K562 (cell line): ENCODE measurements at regions not wholly inside any gene's neighbourhood (a gene's known extent, or its start where the extent isn't known, plus 50 kb on each side); places are given as distances from the start of the nearest gene placed in this dataset.

Source experiments
- ATAC-seq: fragments of 200-7000 bp; cut with Tn5 transposase; 3 replicates; pipeline ENCODE4 v1.9.1; 2020; ENCODE audit warnings: moderate library complexity
- BruUV-seq: library from RNA; stranded (reverse); fragments of 400-500 nt; replicated peaks from 2 replicates; lab custom pipeline; 2021; lab: Mats Ljungman, UMichigan
- CTCF ChIA-PET: fragments of 300-600 bp; formaldehyde crosslinking; extraction: SDS; loops from one replicate; lab custom pipeline; 2021; ENCODE audit warnings: low intra/inter-chr PET ratio; lab: Yijun Ruan, JAX
- POLR2A ChIA-PET: fragments of 300-600, 350-650 bp; sonication (Branson Sonifier 250); formaldehyde crosslinking; extraction: SDS; loops from one replicate; lab custom pipeline; 2021; ENCODE audit warnings: antibody characterized with exemption, inconsistent platforms; lab: Yijun Ruan, JAX
- DNase-seq, 4 experiments: peaks; one replicate each; pipeline versions ENCODE4 v3.0.0 to v3.0.0-alpha.2; 2011 to 2018; ENCODE audit warnings: low spot score in 3 of 4, mixed read lengths in 3 of 4; ENCODE audit errors: extremely low read depth in 1 of 4
- FAIRE-seq: peaks from 2 replicates; lab custom pipeline; 2011; peaks lifted over from hg19 to GRCh38; lab: Jason Lieb, UNC
- H2AFZ ChIP-seq: 2 replicates; pipeline ENCODE4 v1.6.0; 2011; ENCODE audit warnings: low read depth, low read length, control low read depth, inconsistent platforms
- H3K27ac ChIP-seq: fragments of 200-600 bp; 3 replicates; pipeline ENCODE4 v1.8.0; 2011; ENCODE audit warnings: low read depth, mild to moderate bottlenecking, control low read depth, inconsistent platforms, low read length, moderate library complexity, mixed read lengths; ENCODE audit errors: extremely low read depth
- H3K27me3 ChIP-seq, 2 experiments: fragments of 300-600 bp in 1 of 2; 2 replicates in 1 of 2; 3 replicates in 1 of 2; pipeline versions ENCODE4 v1.6.0 to v1.8.0; 2011; ENCODE audit warnings: inconsistent platforms in 2 of 2, low read length in 2 of 2, mild to moderate bottlenecking in 1 of 2, mixed read lengths in 1 of 2, moderate library complexity in 1 of 2; ENCODE audit not compliant: control insufficient read depth in 2 of 2, insufficient read depth in 2 of 2
- H3K36me3 ChIP-seq: fragments of 300-600 bp; 3 replicates; pipeline ENCODE4 v1.8.0; 2011; ENCODE audit warnings: mild to moderate bottlenecking, low read length, inconsistent platforms; ENCODE audit not compliant: control insufficient read depth, insufficient read depth
- H3K4me1 ChIP-seq, 2 experiments: fragments of 200-600 bp in 1 of 2; replicated peaks in 1 of 2; 2 replicates in 1 of 2; 3 replicates in 1 of 2; pipeline versions ENCODE4 v1.5.1 to v1.8.0; 2011; ENCODE audit warnings: inconsistent platforms in 2 of 2, low read length in 2 of 2, mild to moderate bottlenecking in 1 of 2, mixed read lengths in 1 of 2, moderate library complexity in 1 of 2; ENCODE audit not compliant: control insufficient read depth in 2 of 2, insufficient read depth in 2 of 2
- H3K4me2 ChIP-seq: 2 replicates; pipeline ENCODE4 v1.6.1; 2011; ENCODE audit warnings: low read length, control low read depth, inconsistent platforms, mixed read lengths; ENCODE audit not compliant: insufficient read depth
- H3K4me3 ChIP-seq: fragments of 200-600 bp; sonication (generic), shearing (Covaris generic); 2 replicates; pipeline ENCODE4 v1.5.1; 2016; ENCODE audit warnings: control low read depth, inconsistent platforms
- H3K79me2 ChIP-seq: fragments of 200-600 bp; 3 replicates; pipeline ENCODE4 v1.8.0; 2011; ENCODE audit warnings: low read length, inconsistent platforms; ENCODE audit not compliant: control insufficient read depth, insufficient read depth
- H3K9ac ChIP-seq, 2 experiments: 2 replicates each; pipeline versions ENCODE4 v1.6.0 to v1.6.1; 2011; ENCODE audit warnings: low read depth in 2 of 2, low read length in 2 of 2, control low read depth in 1 of 2, inconsistent platforms in 1 of 2, mild to moderate bottlenecking in 1 of 2, mixed read lengths in 1 of 2; ENCODE audit not compliant: insufficient read depth in 1 of 2
- H3K9me1 ChIP-seq: one replicate; pipeline ENCODE4 v1.6.0; 2011; ENCODE audit warnings: inconsistent platforms, mild to moderate bottlenecking, low read length, moderate library complexity; ENCODE audit not compliant: control insufficient read depth, insufficient read depth
- H3K9me3 ChIP-seq: replicated peaks from 2 replicates; pipeline ENCODE4 v1.5.1; 2011; ENCODE audit warnings: low read depth, low read length, inconsistent platforms; ENCODE audit not compliant: control insufficient read depth, insufficient read depth
- H4K20me1 ChIP-seq: replicated peaks from 2 replicates; pipeline ENCODE4 v1.6.1; 2011; ENCODE audit warnings: low read length, inconsistent platforms, mixed read lengths; ENCODE audit not compliant: control insufficient read depth, insufficient read depth
- DDX20 ChIP-seq: fragments of 450-650 bp; IDR thresholded peaks from 2 replicates; pipeline ENCODE4 v1.6.1; 2016; ENCODE audit warnings: missing genetic modification characterization, low read depth, mild to moderate bottlenecking, missing compliant biosample characterization, moderate library complexity
- EP300 ChIP-seq: IDR thresholded peaks from 2 replicates; pipeline ENCODE4 v1.6.1; 2012; ENCODE audit warnings: low read length, improper control_type of control experiment
- PHB ChIP-seq: fragments of 250-450 bp; sonication (Bioruptor Pico); IDR thresholded peaks from 2 replicates; pipeline ENCODE4 v1.5.0; 2021
- PTBP1 ChIP-seq: fragments of 200-400 bp; formaldehyde crosslinking; IDR thresholded peaks from 2 replicates; pipeline ENCODE4 v1.6.1; 2017; ENCODE audit warnings: low read depth, low read length
- RBM17 ChIP-seq: fragments of 200-400 bp; formaldehyde crosslinking; IDR thresholded peaks from 2 replicates; pipeline ENCODE4 v1.6.1; 2017; ENCODE audit warnings: low read depth, mild to moderate bottlenecking, low read length, borderline replicate concordance
- SMAD4 ChIP-seq: fragments of 250-450 bp; sonication (Bioruptor Pico); conservative IDR thresholded peaks from 2 replicates; pipeline ENCODE4 v1.8.0; 2021; ENCODE audit warnings: inconsistent platforms, mild to moderate bottlenecking, moderate library complexity
- SMARCC2 ChIP-seq: fragments of 450-650 bp; IDR thresholded peaks from 2 replicates; pipeline ENCODE4 v1.6.1; 2017; ENCODE audit warnings: antibody characterized with exemption, moderate library complexity, mild to moderate bottlenecking, low read depth
- SP1 ChIP-seq: sonication (generic); formaldehyde crosslinking; IDR thresholded peaks from 2 replicates; pipeline ENCODE4 v1.8.1; 2022; ENCODE audit warnings: mild to moderate bottlenecking, missing genetic modification reagents
- STAG1 ChIP-seq: sonication (generic); formaldehyde crosslinking; IDR thresholded peaks from 2 replicates; pipeline ENCODE4 v1.5.0; 2020; ENCODE audit warnings: missing genetic modification reagents, borderline replicate concordance
- TCF7L2 ChIP-seq: fragments of 150-350 bp; IDR thresholded peaks from 2 replicates; pipeline ENCODE4 v1.6.1; 2016; ENCODE audit warnings: low read depth, mild to moderate bottlenecking, low read length, moderate library complexity
- ZNF282 ChIP-seq: sonication (generic); formaldehyde crosslinking; IDR thresholded peaks from 2 replicates; pipeline ENCODE4 v1.8.1; 2023; ENCODE audit warnings: missing genetic modification reagents
- ZNF644 ChIP-seq: fragments of 200-800 bp; sonication (Bioruptor generic); IDR thresholded peaks from 2 replicates; pipeline ENCODE4 v1.6.1; 2016; ENCODE audit warnings: low read depth, missing genetic modification characterization, missing compliant biosample characterization
- WGBS: fragments of 100-300 bp; shearing (Covaris generic); methylation state at CpG from one replicate; pipeline ENCODE4 v1.1.6; 2016; ENCODE audit warnings: low coverage, mixed read lengths; ENCODE audit not compliant: insufficient coverage; ENCODE audit errors: missing lambda C conversion rate; 5-methylcytosine and 5-hydroxymethylcytosine counted together
- in situ Hi-C: fragments of 300-500 bp; cut with MboI; formaldehyde crosslinking; loops from 4 replicates; pipeline ENCODE4 v1.15.0; 2018; ENCODE audit warnings: inconsistent platforms, mixed read lengths
- intact Hi-C: fragments of 100-400 bp; cut with micrococcal nuclease; formaldehyde crosslinking; loops from 2 replicates; pipeline ENCODE4 v1.14.2; 2022
- TF ChIP-seq, protein P1 (sequence below): fragments of 250-450 bp; sonication (Bioruptor Pico); IDR thresholded peaks from 2 replicates; pipeline ENCODE4 v1.8.0; 2021; ENCODE audit warnings: mild to moderate bottlenecking, moderate library complexity
- TF ChIP-seq, protein P2 (sequence below): sonication (generic); formaldehyde crosslinking; IDR thresholded peaks from 2 replicates; pipeline ENCODE4 v1.8.1; 2022; ENCODE audit warnings: missing genetic modification reagents
- TF ChIP-seq, protein P3 (sequence below): IDR thresholded peaks from 2 replicates; pipeline ENCODE4 v1.6.1; 2011; ENCODE audit not compliant: insufficient read length; ENCODE audit errors: extremely low read depth
- TF ChIP-seq, protein P4 (sequence below): fragments of 250-450 bp; sonication (Bioruptor Pico); IDR thresholded peaks from 2 replicates; pipeline ENCODE4 v1.8.0; 2022; ENCODE audit warnings: moderate library complexity, mild to moderate bottlenecking, inconsistent platforms

DNA sequence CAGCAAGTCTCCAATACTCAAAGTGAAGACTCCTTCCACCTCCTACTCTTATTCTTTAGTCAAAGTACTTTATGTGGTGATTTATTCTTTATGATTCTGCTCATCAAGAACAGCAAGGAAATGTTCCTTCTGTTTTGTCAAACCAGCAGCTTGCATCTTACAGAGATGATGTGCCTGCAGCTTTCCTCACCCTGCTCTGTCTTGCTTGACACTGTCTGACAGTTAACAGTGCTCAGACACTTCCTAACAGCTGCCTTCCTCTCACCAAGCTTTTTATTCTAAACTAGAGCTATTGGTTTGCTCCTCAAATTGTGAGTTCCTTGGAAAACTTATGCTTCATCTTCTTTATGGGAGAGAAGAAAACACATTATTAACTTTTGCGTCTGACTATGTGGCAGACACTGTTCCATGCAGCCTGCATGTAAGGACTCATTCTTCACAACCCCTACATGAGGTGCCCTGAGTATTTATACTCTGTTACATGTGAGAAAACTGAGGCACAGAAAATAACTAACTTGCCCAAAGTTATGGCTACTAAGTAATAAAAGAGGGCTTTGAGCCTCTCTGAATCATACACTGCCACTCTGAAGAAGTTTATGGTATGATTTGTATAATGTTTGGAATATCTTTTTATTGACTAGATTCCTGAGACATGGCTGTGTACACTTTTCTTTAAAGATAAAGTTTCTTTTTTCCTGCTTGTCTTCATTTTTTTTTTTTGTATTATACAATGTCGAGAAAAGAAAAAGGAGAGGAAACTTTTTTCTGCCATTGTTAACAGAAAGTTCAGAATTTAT is 723.3 kb upstream of the DDX18 start:
- no peak for ATAC-seq
- TF ChIP-seq PHB (CRISPR knock-in tag) (no peak), SMAD4 (no peak), TCF7L2 (no peak), SP1 (CRISPR knock-in tag) (no peak), ZNF282 (no peak), PTBP1 (no peak), EP300 (no peak), DDX20 (no peak), STAG1 (CRISPR knock-in tag) (no peak), RBM17 (no peak), SMARCC2 (no peak), ZNF644 (tag) (no peak)
- TF ChIP-seq, protein P1, sequence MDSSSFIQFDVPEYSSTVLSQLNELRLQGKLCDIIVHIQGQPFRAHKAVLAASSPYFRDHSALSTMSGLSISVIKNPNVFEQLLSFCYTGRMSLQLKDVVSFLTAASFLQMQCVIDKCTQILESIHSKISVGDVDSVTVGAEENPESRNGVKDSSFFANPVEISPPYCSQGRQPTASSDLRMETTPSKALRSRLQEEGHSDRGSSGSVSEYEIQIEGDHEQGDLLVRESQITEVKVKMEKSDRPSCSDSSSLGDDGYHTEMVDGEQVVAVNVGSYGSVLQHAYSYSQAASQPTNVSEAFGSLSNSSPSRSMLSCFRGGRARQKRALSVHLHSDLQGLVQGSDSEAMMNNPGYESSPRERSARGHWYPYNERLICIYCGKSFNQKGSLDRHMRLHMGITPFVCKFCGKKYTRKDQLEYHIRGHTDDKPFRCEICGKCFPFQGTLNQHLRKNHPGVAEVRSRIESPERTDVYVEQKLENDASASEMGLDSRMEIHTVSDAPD (CRISPR knock-in tag): no peak
- TF ChIP-seq, protein P2, sequence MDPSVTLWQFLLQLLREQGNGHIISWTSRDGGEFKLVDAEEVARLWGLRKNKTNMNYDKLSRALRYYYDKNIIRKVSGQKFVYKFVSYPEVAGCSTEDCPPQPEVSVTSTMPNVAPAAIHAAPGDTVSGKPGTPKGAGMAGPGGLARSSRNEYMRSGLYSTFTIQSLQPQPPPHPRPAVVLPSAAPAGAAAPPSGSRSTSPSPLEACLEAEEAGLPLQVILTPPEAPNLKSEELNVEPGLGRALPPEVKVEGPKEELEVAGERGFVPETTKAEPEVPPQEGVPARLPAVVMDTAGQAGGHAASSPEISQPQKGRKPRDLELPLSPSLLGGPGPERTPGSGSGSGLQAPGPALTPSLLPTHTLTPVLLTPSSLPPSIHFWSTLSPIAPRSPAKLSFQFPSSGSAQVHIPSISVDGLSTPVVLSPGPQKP (CRISPR knock-in tag): no peak
- TF ChIP-seq, protein P3, sequence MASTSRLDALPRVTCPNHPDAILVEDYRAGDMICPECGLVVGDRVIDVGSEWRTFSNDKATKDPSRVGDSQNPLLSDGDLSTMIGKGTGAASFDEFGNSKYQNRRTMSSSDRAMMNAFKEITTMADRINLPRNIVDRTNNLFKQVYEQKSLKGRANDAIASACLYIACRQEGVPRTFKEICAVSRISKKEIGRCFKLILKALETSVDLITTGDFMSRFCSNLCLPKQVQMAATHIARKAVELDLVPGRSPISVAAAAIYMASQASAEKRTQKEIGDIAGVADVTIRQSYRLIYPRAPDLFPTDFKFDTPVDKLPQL: no peak
- TF ChIP-seq, protein P4, sequence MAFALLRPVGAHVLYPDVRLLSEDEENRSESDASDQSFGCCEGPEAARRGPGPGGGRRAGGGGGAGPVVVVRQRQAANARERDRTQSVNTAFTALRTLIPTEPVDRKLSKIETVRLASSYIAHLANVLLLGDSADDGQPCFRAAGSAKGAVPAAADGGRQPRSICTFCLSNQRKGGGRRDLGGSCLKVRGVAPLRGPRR: no peak
- FAIRE-seq: no peak
- H3K9ac ChIP-seq: no peak overlapping the region
- intact Hi-C loops (no loop called here), in situ Hi-C loops (no loop called here)
- H3K4me2 ChIP-seq: no peak overlapping the region
- H3K79me2 ChIP-seq: no peaks in the 10 kb centered on the region
- H3K9me1 ChIP-seq: no peaks in the 10 kb centered on the region
- no peaks in the 10 kb centered on the region; a peak in 1 of 5 replicates for H3K4me1 ChIP-seq
- 0% methylated on average over 2 of the region's 2 CpGs for WGBS
- no peak for DNase-seq
- no peak overlapping the region for H2AFZ ChIP-seq
- no peak overlapping the region for H3K4me3 ChIP-seq
- H3K27ac ChIP-seq: no peak overlapping the region
- no peaks in the 10 kb centered on the region for H3K27me3 ChIP-seq
- no peaks in the 10 kb centered on the region for H3K36me3 ChIP-seq
- POLR2A ChIA-PET: no interaction called here
- no peaks in the 10 kb centered on the region for H4K20me1 ChIP-seq
- CTCF ChIA-PET: no interaction called here
- no peaks in the 10 kb centered on the region; the same call in 1 of the 2 replicates for H3K9me3 ChIP-seq
- BruUV-seq: no TSS peak
